WI38 (cell line): ENCODE measurements at regions not wholly inside any gene's neighbourhood (a gene's known extent, or its start where the extent isn't known, plus 50 kb on each side); places are given as distances from the start of the nearest gene placed in this dataset.

Experiments
- H3K4me3 ChIP-seq: 2 replicates; pipeline ENCODE4 v1.5.1; 2011; ENCODE audit warnings: low read depth, mild to moderate bottlenecking, control low read depth, low read length
- TF ChIP-seq, protein P1 (sequence below): IDR thresholded peaks from 2 replicates; pipeline ENCODE4 v1.5.1; 2012; ENCODE audit warnings: low read depth, mild to moderate bottlenecking, control low read depth, low read length

DNA sequence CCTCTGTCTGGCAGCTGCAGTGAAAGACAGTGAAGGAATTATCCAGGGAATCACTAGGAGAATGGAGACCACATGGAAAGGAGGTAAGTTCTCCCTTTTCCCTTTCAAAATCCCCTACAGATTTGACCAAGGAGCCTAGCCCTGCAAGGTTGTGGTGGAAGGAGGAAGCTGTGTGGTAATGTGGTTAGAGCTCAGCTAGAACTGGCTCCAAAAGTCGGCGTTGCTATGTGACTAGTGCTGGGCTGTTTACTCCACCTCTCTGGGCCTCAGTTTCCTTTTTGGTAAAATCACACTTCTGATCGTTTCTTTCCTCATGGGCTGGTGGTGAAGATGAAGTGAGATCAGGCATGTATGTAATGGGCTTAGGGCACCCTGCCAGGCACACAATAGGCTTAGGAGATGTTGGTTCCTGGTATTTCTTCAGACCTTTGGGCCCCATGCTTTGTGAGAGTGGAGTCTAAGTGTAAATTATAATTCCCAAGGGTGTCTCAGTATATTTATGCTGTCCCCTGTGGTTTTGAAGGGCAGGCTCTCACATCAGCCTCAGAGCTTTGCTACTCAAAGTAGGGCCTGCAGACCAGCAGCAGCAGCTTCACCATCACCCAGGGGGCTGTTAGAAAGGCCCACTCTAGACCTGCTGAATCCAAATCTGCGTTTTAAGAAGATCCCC, 183.7 kb upstream of the BCOR start:
- H3K4me3 ChIP-seq: no peak overlapping the region
- TF ChIP-seq, protein P1, sequence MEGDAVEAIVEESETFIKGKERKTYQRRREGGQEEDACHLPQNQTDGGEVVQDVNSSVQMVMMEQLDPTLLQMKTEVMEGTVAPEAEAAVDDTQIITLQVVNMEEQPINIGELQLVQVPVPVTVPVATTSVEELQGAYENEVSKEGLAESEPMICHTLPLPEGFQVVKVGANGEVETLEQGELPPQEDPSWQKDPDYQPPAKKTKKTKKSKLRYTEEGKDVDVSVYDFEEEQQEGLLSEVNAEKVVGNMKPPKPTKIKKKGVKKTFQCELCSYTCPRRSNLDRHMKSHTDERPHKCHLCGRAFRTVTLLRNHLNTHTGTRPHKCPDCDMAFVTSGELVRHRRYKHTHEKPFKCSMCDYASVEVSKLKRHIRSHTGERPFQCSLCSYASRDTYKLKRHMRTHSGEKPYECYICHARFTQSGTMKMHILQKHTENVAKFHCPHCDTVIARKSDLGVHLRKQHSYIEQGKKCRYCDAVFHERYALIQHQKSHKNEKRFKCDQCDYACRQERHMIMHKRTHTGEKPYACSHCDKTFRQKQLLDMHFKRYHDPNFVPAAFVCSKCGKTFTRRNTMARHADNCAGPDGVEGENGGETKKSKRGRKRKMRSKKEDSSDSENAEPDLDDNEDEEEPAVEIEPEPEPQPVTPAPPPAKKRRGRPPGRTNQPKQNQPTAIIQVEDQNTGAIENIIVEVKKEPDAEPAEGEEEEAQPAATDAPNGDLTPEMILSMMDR: no peak

DNA sequence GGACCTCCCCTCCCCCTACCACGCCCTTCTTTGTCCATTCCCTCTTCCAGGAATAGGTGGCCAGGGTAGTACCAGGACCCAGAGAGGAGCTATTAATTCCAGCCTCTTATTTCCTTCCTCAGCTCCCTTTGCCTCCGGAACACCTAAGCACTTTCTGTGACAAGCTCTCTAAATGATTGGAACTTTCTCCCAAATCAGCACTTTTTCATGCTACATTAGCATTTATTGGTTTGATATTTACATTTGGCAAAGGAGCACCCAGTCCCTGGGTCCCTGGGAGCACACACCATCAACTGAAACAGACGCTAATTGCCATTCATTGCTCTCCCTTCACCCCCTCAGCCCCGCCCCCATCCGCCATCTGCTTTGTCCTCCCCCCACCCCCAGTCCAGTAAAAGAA, 182.0 kb upstream of the BCOR start:
- TF ChIP-seq, protein P1: no peak

DNA sequence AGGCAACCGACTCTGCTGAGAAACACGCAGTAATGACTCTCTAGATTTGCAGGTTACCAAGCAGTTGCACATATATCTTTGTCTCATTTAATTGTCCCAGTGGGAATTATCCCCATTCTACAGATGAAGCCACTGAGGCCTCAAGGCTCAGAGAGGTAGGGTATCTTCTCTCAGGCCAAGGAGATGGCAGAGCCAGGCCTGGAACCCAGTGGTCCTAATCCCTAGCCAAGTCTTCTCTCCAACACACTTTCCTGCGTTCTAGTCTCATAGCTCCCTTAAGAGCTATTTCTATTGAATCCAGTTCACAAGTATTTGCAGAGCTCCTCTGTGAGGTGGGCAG, 181.3 kb upstream of the BCOR start:
- TF ChIP-seq, protein P1: no peak
- H3K4me3 ChIP-seq: no peak overlapping the region

More for the DNA sequence above, 182.0 kb upstream of the BCOR start:
- no peak overlapping the region for H3K4me3 ChIP-seq

DNA sequence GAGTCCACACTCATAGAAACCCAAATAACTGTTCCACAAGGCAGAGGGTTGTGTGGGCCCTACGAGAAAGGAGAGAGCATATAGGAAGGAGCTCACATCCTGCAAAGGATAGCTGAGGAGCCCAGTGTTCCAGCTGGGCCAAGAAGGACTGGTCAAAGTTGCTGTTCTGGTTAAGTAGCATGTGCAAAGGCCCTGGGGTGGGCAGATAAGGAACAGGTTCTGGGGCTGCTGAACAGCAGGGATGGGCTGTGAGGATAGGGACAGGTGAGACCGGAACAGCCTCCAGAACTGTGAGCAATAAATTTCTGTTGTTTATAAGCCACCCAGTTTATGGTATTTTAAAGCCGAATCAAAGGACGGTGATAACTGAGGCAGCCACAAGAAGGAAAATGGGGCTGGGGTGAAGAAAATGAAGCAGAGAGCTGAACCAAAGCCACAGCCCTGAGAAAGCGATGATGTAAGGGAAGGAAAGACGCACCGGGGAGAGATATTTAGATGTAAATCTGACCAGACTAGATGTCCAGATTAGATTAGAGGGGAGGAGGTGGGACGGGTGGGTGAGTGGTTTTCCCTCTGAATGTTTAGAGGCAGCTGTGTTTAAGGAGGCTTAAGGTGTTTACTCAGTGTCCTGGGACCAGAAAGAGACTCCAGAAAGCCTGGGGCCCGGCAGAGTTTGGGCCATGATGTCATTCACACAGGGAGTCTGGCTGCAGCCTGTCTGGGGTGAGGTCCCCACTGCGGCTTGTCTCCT, 180.8 kb upstream of the BCOR start:
- H3K4me3 ChIP-seq: no peak overlapping the region
- TF ChIP-seq, protein P1: no peak

DNA sequence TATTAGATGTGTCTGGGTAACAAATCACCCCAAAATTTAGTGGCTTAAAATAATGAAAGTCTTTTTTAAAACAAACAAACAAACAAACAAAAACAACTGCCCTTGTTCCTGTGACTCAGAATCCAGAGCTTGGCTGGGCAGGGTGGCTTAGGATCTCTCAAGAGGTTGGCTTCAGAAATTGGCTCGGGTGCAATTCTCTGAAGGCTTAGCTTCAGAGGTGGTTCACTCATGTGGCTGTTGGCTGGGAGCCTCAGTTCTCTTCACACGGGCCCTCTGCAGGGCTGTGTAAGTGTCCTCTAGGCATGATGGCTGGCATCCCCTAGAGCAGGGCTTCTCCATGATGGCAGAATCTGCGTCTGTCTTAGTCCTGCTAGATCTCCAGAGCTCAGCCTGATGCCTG, 179.9 kb upstream of the BCOR start:
- H3K4me3 ChIP-seq: no peak overlapping the region
- TF ChIP-seq, protein P1: no peak

DNA sequence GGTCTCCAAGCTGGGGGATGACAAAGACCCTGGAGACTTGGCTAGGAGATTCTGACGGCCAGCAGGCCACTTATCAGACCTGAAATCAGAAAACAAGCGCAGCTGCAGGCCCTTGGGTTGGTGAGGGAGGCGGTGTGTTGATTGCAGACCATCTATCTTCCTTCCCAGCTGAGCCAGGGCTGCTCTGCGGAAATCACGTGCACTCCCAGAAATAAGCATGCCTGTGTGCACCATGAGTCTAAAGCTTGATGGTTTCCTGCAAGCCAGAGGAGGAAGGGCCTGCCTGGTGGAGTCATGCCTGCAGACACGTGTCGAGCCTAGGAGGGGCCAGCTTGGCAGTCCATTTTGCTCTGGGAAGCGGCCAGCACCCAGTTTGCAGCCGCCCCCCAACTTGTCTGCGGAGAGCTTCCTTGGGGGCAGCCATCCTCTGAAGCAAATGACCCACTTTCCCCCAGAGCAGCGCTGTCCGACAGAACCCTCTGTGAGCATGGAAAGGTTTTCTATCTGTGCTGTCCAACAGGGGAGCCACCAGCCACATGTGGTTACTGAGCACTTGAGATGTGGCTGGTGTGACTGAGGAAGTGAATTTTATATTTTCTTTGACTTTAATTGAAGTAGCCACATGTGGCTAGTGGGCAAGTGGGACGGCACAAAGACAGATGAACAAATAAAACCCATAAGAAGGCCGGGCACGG, 175.7 kb upstream of the BCOR start:
- H3K4me3 ChIP-seq: no peak overlapping the region
- TF ChIP-seq, protein P1: no peak

DNA sequence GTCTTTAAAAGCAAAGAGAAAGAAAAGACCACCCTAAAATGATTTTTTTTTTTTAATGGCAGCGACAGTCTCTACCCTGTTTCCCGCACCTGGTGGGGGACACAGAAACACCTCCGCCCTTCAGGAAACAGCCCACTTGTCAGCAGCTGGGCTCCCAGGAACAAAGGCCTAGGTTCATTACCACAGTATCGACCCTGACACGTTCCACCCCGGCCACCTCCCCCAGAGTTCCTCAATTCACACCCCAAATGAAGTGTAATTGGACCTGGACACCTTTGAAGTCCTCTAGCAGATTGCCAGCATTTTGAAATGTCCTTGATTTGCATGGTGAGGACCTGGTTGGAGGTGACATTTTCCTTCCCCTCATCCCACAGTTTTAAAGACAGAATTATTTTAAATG, 175.0 kb upstream of the BCOR start:
- TF ChIP-seq, protein P1: no peak
- no peak overlapping the region for H3K4me3 ChIP-seq
